Osteocyte (in vitro differentiated cells): ENCODE measurements at regions not wholly inside any gene's neighbourhood (a gene's known extent, or its start where the extent isn't known, plus 50 kb on each side); places are given as distances from the start of the nearest gene placed in this dataset.
"Not testable (repeated sequence)": the region's sequence is repeated elsewhere in the genome, so short reads cannot be mapped to it uniquely, and the experiment has no call there.

Experiments
- DNase-seq: peaks from one replicate; pipeline ENCODE4 v3.0.0; 2021; ENCODE audit warnings: mixed read lengths; ENCODE audit not compliant: unreplicated experiment; ENCODE audit errors: extremely low spot score
- H3K27ac Mint-ChIP-seq: one replicate; pipeline ENCODE4 v1.8.0; 2021; ENCODE audit warnings: mild to moderate bottlenecking, mixed read lengths; ENCODE audit not compliant: unreplicated experiment
- H3K27me3 Mint-ChIP-seq: one replicate; pipeline ENCODE4 v1.8.0; 2021; ENCODE audit warnings: mixed read lengths; ENCODE audit not compliant: unreplicated experiment
- H3K36me3 Mint-ChIP-seq: one replicate; pipeline ENCODE4 v1.8.0; 2021; ENCODE audit warnings: mixed read lengths; ENCODE audit not compliant: unreplicated experiment
- H3K4me1 Mint-ChIP-seq: one replicate; pipeline ENCODE4 v1.8.0; 2021; ENCODE audit warnings: mixed read lengths; ENCODE audit not compliant: unreplicated experiment
- H3K4me3 Mint-ChIP-seq: one replicate; pipeline ENCODE4 v1.8.0; 2021; ENCODE audit warnings: mild to moderate bottlenecking, moderate library complexity, mixed read lengths; ENCODE audit not compliant: unreplicated experiment
- H3K9me3 Mint-ChIP-seq: one replicate; pipeline ENCODE4 v1.8.0; 2021; ENCODE audit warnings: mixed read lengths; ENCODE audit not compliant: unreplicated experiment
- CTCF ChIP-seq: fragments of 200-600 bp; sonication (generic); IDR thresholded peaks from 2 replicates; pipeline ENCODE4 v1.5.0; 2021; ENCODE audit warnings: antibody characterized with exemption, mild to moderate bottlenecking, moderate library complexity

DNA sequence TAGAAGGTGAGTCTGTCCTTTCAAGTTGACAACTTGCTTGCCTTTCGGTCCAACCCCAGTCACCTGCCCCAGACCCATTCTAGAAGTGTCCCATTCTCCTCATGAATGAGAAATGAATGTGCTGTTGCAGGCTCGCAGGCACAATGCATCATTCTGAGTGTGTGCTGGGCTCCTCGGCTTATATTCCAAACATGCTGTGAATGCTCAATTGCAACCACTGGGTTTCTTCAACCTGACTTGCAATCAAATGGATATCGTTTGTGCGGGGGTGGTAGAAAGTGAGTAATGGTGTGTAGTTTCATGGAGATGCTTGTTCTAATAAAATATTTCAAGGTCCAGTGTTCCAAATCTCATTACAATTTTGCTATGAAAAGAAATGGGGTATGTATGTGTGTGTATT lies 256.6 kb upstream of the IL12B start:
- DNase-seq, result no peak
- H3K27ac Mint-ChIP-seq, result no peak overlapping the region
- H3K9me3 Mint-ChIP-seq, result no peaks in the 10 kb centered on the region
- H3K4me1 Mint-ChIP-seq, result no peaks in the 10 kb centered on the region
- no peak for TF ChIP-seq CTCF
- no peak overlapping the region for H3K4me3 Mint-ChIP-seq
- H3K27me3 Mint-ChIP-seq, result peaks cover 34% of the 10 kb centered on the region
- H3K36me3 Mint-ChIP-seq, result no peaks in the 10 kb centered on the region

GRCh38 chr5:159588941-159589340 lies 258.7 kb upstream of the IL12B start:
- Mint-ChIP-seq H3K4me1 (no peaks in the 10 kb centered on the region), H3K9me3 (no peaks in the 10 kb centered on the region), H3K27ac (no peak overlapping the region), H3K4me3 (no peak overlapping the region), H3K27me3 (peaks cover 50% of the 10 kb centered on the region), H3K36me3 (no peaks in the 10 kb centered on the region)
- no peak for TF ChIP-seq CTCF
- DNase-seq, result no peak

DNA sequence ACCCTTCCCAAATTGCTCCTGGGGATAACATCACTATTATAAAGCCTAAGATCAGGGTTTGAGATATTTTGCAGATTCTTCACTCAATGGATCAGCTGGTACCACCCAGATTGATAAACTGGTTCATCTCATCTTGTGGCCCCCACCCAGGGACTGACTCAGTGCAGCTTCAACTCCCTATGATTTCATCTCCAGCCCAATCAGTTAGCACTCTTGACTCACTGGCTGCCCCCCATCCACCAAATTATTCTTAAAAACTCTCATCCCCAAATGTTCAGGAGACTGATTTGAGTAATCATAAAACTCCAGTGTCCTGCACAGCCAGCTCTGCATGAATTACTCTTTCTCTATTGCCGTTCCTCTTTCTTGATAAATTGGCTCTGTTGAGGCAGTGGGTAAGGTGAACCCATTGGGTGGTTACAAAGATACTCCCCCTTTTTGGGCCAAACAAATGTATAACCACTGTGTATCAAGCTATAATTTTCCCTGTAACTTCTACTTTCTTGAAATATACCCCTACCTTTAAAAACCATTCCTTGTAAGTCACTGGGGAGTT lies 263.3 kb upstream of the IL12B start:
- Mint-ChIP-seq H3K9me3 (peaks cover 5% of the 10 kb centered on the region), H3K4me1 (no peaks in the 10 kb centered on the region), H3K27ac (no peak overlapping the region), H3K36me3 (no peaks in the 10 kb centered on the region), H3K4me3 (no peak overlapping the region), H3K27me3 (peaks cover 51% of the 10 kb centered on the region)
- no peak for DNase-seq
- no peak for TF ChIP-seq CTCF

DNA sequence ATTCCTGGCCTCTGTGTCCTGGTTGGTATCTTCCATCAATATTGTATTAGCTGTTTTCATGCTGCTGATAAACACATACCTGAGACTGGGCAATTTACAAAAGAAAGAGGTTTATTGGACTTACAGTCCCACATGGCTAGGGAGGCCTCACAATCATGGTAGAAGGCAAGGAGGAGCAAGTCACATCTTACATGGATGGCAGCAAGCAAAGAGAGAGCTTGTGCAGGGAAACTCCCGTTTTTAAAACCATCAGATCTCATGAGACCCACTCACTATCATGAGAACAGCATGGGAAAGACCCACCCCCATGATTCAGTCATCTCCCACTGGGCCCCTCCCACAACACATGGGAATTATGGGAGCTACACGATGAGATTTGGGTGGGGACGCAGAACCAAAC lies 265.3 kb upstream of the IL12B start:
- not testable (repeated sequence) for H3K27ac Mint-ChIP-seq, H3K4me1 Mint-ChIP-seq, H3K9me3 Mint-ChIP-seq, H3K4me3 Mint-ChIP-seq, H3K36me3 Mint-ChIP-seq, DNase-seq
- H3K27me3 Mint-ChIP-seq, result peaks cover 53% of the 10 kb centered on the region

GRCh38 chr5:159601216-159601615 lies 270.9 kb upstream of the IL12B start:
- H3K27me3 Mint-ChIP-seq, result peaks cover 41% of the 10 kb centered on the region
- no peaks in the 10 kb centered on the region for H3K4me1 Mint-ChIP-seq
- H3K27ac Mint-ChIP-seq, result no peak overlapping the region
- peaks cover 22% of the 10 kb centered on the region for H3K9me3 Mint-ChIP-seq
- no peak overlapping the region for H3K4me3 Mint-ChIP-seq
- no peak for TF ChIP-seq CTCF
- no peak for DNase-seq
- peaks cover 2% of the 10 kb centered on the region for H3K36me3 Mint-ChIP-seq

GRCh38 chr5:159602434-159602833 lies 272.1 kb upstream of the IL12B start:
- Mint-ChIP-seq H3K4me1 (no peaks in the 10 kb centered on the region), H3K27me3 (peaks cover 33% of the 10 kb centered on the region), H3K4me3 (no peak overlapping the region), H3K27ac (no peak overlapping the region), H3K9me3 (peaks cover 22% of the 10 kb centered on the region), H3K36me3 (peaks cover 2% of the 10 kb centered on the region)
- no peak for TF ChIP-seq CTCF
- DNase-seq, result no peak
